H1 (cell line): ENCODE measurements at regions not wholly inside any gene's neighbourhood (a gene's known extent, or its start where the extent isn't known, plus 50 kb on each side); places are given as distances from the start of the nearest gene placed in this dataset.

Experiments used
- CTCF ChIA-PET: fragments of 300-600 bp; sonication (Branson Sonifier 250); formaldehyde crosslinking; loops from one replicate; lab custom pipeline; 2021; ENCODE audit not compliant: partially characterized antibody; lab: Charles Lee
- POLR2A ChIA-PET: fragments of 300-600 bp; sonication (Branson Sonifier 250); formaldehyde crosslinking; loops from one replicate; lab custom pipeline; 2021; ENCODE audit warnings: inconsistent platforms; ENCODE audit not compliant: partially characterized antibody; lab: Charles Lee
- DNase-seq, 2 experiments: peaks; one replicate each; pipeline versions ENCODE4 v3.0.0 to v3.0.0-alpha.2; 2010 to 2022; ENCODE audit warnings: low spot score in 2 of 2, low read depth in 1 of 2, mixed read lengths in 1 of 2
- FAIRE-seq: peaks from 2 replicates; lab custom pipeline; 2011; peaks lifted over from hg19 to GRCh38; lab: Jason Lieb, UNC
- H2AFZ ChIP-seq: 2 replicates; pipeline ENCODE4 v1.8.1; 2012; ENCODE audit warnings: low read length, inconsistent platforms
- H2AK5ac ChIP-seq: 2 replicates; pipeline ENCODE4 v1.6.1; 2013; ENCODE audit warnings: low read depth, low read length
- H2BK120ac ChIP-seq: replicated peaks from 2 replicates; pipeline ENCODE3; 2013; ENCODE audit warnings: low read depth, low read length, inconsistent platforms
- H2BK12ac ChIP-seq: 2 replicates; pipeline ENCODE4 v1.6.1; 2013; ENCODE audit warnings: low read depth, low read length
- H2BK15ac ChIP-seq: 2 replicates; pipeline ENCODE4 v1.6.1; 2013; ENCODE audit warnings: low read length
- H2BK20ac ChIP-seq: 2 replicates; pipeline ENCODE4 v1.6.1; 2013; ENCODE audit warnings: low read length
- H2BK5ac ChIP-seq: 2 replicates; pipeline ENCODE4 v1.6.1; 2013; ENCODE audit warnings: low read depth, low read length
- H3K14ac ChIP-seq: 2 replicates; pipeline ENCODE4 v1.6.1; 2013; ENCODE audit warnings: inconsistent platforms; ENCODE audit not compliant: insufficient read length
- H3K18ac ChIP-seq: 2 replicates; pipeline ENCODE4 v1.6.1; 2013; ENCODE audit warnings: low read length; ENCODE audit errors: extremely low read depth
- H3K23ac ChIP-seq: 2 replicates; pipeline ENCODE4 v1.6.1; 2013; ENCODE audit warnings: inconsistent platforms; ENCODE audit not compliant: insufficient read length
- H3K23me2 ChIP-seq: 2 replicates; pipeline ENCODE4 v1.6.1; 2013; ENCODE audit warnings: low read depth, low read length
- H3K27ac ChIP-seq: 2 replicates; pipeline ENCODE4 v1.6.1; 2011; ENCODE audit warnings: low read depth, low read length, inconsistent platforms
- H3K27me3 ChIP-seq, 4 experiments: replicated peaks in 1 of 4; 1 replicate in 1 of 4; 2 replicates in 3 of 4; pipeline versions ENCODE4 v1.6.1 to v1.8.1; 2011 to 2013; ENCODE audit warnings: low read length in 3 of 4, mild to moderate bottlenecking in 3 of 4, inconsistent platforms in 2 of 4, mixed read lengths in 2 of 4, moderate library complexity in 1 of 4; ENCODE audit not compliant: control insufficient read depth in 3 of 4, insufficient read depth in 3 of 4; ENCODE audit errors: extremely low read depth in 1 of 4
- H3K36me3 ChIP-seq, 4 experiments: 2 replicates each; pipeline versions ENCODE4 v1.6.1 to v1.8.1; 2011 to 2013; ENCODE audit warnings: mild to moderate bottlenecking in 4 of 4, low read length in 3 of 4, moderate library complexity in 2 of 4, control low read depth in 1 of 4, inconsistent platforms in 1 of 4; ENCODE audit not compliant: insufficient read depth in 4 of 4, control insufficient read depth in 2 of 4
- H3K4ac ChIP-seq: replicated peaks from 2 replicates; pipeline ENCODE3; 2013; ENCODE audit warnings: low read length, low read depth, mixed read lengths, inconsistent platforms; ENCODE audit not compliant: insufficient read length
- H3K4me1 ChIP-seq, 4 experiments: replicated peaks in 1 of 4; 1 replicate in 1 of 4; 2 replicates in 3 of 4; pipeline versions ENCODE4 v1.6.1 to v1.8.1; 2011 to 2013; ENCODE audit warnings: low read length in 3 of 4, inconsistent platforms in 2 of 4, mixed read lengths in 1 of 4; ENCODE audit not compliant: insufficient read depth in 4 of 4, control insufficient read depth in 3 of 4
- H3K4me2 ChIP-seq, 2 experiments: 2 replicates each; pipeline versions ENCODE4 v1.6.1 to v1.8.1; 2011 to 2013; ENCODE audit warnings: low read depth in 2 of 2, low read length in 2 of 2, control low read depth in 1 of 2, inconsistent platforms in 1 of 2, mild to moderate bottlenecking in 1 of 2; ENCODE audit not compliant: insufficient read depth in 1 of 2
- H3K4me3 ChIP-seq, 4 experiments: fragments of 200-600, 300-600 bp in 1 of 4; sonication (generic), shearing (Covaris generic), sonication (Bioruptor Twin) in 1 of 4; 2 replicates each; pipeline versions ENCODE4 v1.5.1 to v1.8.1; 2011 to 2016; ENCODE audit warnings: low read length in 4 of 4, low read depth in 3 of 4, control low read depth in 2 of 4, inconsistent platforms in 2 of 4, mild to moderate bottlenecking in 2 of 4, mixed read lengths in 1 of 4, moderate library complexity in 1 of 4; ENCODE audit not compliant: insufficient read depth in 2 of 4; ENCODE audit errors: extremely low read depth in 1 of 4
- H3K56ac ChIP-seq: replicated peaks from 2 replicates; pipeline ENCODE3; 2013; ENCODE audit warnings: low read depth, mild to moderate bottlenecking, mixed read lengths, low read length, inconsistent platforms; ENCODE audit not compliant: insufficient read length
- H3K79me1 ChIP-seq: 2 replicates; pipeline ENCODE4 v1.6.1; 2013; ENCODE audit warnings: low read depth, low read length, control low read depth
- H3K79me2 ChIP-seq, 2 experiments: 2 replicates each; pipeline versions ENCODE4 v1.6.1 to v1.8.1; 2012 to 2013; ENCODE audit warnings: low read length in 2 of 2, mild to moderate bottlenecking in 2 of 2, inconsistent platforms in 1 of 2; ENCODE audit not compliant: insufficient read depth in 2 of 2, control insufficient read depth in 1 of 2
- H3K9ac ChIP-seq, 4 experiments: replicated peaks in 1 of 4; 1 replicate in 1 of 4; 2 replicates in 3 of 4; pipeline versions ENCODE4 v1.6.1 to v1.8.1; 2011 to 2013; ENCODE audit warnings: low read depth in 3 of 4, low read length in 3 of 4, control low read depth in 2 of 4, mild to moderate bottlenecking in 2 of 4, moderate library complexity in 2 of 4, inconsistent platforms in 1 of 4; ENCODE audit errors: extremely low read depth in 1 of 4
- H3K9me3 ChIP-seq, 2 experiments: 2 replicates each; pipeline versions ENCODE4 v1.6.1 to v1.8.1; 2012 to 2013; ENCODE audit warnings: mild to moderate bottlenecking in 2 of 2, moderate library complexity in 2 of 2, control low read depth in 1 of 2, inconsistent platforms in 1 of 2, low read depth in 1 of 2, low read length in 1 of 2, mixed read lengths in 1 of 2; ENCODE audit not compliant: insufficient read depth in 2 of 2
- H4K20me1 ChIP-seq, 2 experiments: replicated peaks in 1 of 2; 2 replicates each; pipeline versions ENCODE3 to v1.8.1; 2011 to 2013; ENCODE audit warnings: inconsistent platforms in 2 of 2, low read length in 2 of 2, mild to moderate bottlenecking in 1 of 2; ENCODE audit not compliant: insufficient read depth in 2 of 2, control insufficient read depth in 1 of 2
- H4K5ac ChIP-seq: 2 replicates; pipeline ENCODE4 v1.6.1; 2013; ENCODE audit warnings: low read length, low read depth, mixed read lengths, inconsistent platforms; ENCODE audit not compliant: insufficient read length
- H4K8ac ChIP-seq: 2 replicates; pipeline ENCODE4 v1.8.0; 2013; ENCODE audit warnings: mild to moderate bottlenecking, moderate library complexity, low read length, inconsistent platforms; ENCODE audit not compliant: insufficient read depth; ENCODE audit errors: extremely low read depth
- H4K91ac ChIP-seq: replicated peaks from 2 replicates; pipeline ENCODE3; 2013; ENCODE audit warnings: low read length, mixed read lengths, inconsistent platforms; ENCODE audit not compliant: insufficient read length
- CTBP2 ChIP-seq: IDR thresholded peaks from 2 replicates; pipeline ENCODE4 v1.7.0; 2011; ENCODE audit warnings: borderline replicate concordance, mild to moderate bottlenecking, moderate library complexity, mixed read lengths, low read length; ENCODE audit not compliant: insufficient read depth, insufficient read length
- E2F6 ChIP-seq: IDR thresholded peaks from 2 replicates; pipeline ENCODE4 v1.6.1; 2012; ENCODE audit warnings: inconsistent platforms
- EZH2 ChIP-seq: fragments of 200-600 bp; sonication (generic); IDR thresholded peaks from 2 replicates; pipeline ENCODE4 v1.7.1; 2012; ENCODE audit warnings: low read depth, mild to moderate bottlenecking, moderate library complexity, low read length, inconsistent platforms; ENCODE audit not compliant: severe bottlenecking
- HDAC2 ChIP-seq, 2 experiments: fragments of 300-600 bp in 1 of 2; sonication (generic) in 1 of 2; IDR thresholded peaks; 2 replicates each; pipeline ENCODE4 v1.6.1; 2011 to 2012; ENCODE audit warnings: low read depth in 2 of 2, low read length in 2 of 2, mild to moderate bottlenecking in 2 of 2, moderate library complexity in 2 of 2, borderline replicate concordance in 1 of 2, inconsistent platforms in 1 of 2
- HDAC6 ChIP-seq: IDR thresholded peaks from one replicate; pipeline ENCODE4 v1.7.1; 2012; ENCODE audit warnings: low read depth, mild to moderate bottlenecking, inconsistent platforms, low read length, moderate library complexity
- JUN ChIP-seq: IDR thresholded peaks from 2 replicates; pipeline ENCODE4 v1.6.1; 2011; ENCODE audit warnings: low read depth, mild to moderate bottlenecking, improper control_type of control experiment, low read length
- POU5F1 ChIP-seq: IDR thresholded peaks from 2 replicates; pipeline ENCODE4 v1.6.1; 2011; ENCODE audit warnings: low read depth, mild to moderate bottlenecking, low read length, moderate library complexity
- SIRT6 ChIP-seq: IDR thresholded peaks from one replicate; pipeline ENCODE4 v1.7.1; 2012; ENCODE audit warnings: low read length, inconsistent platforms
- SP2 ChIP-seq: IDR thresholded peaks from 2 replicates; pipeline ENCODE4 v1.6.1; 2012; ENCODE audit warnings: mild to moderate bottlenecking, low read length, inconsistent platforms
- TBP ChIP-seq: IDR thresholded peaks from 2 replicates; pipeline ENCODE4 v1.6.1; 2011; ENCODE audit warnings: low read depth, low read length, improper control_type of control experiment
- ZNF274 ChIP-seq: IDR thresholded peaks from 2 replicates; pipeline ENCODE4 v1.7.0; 2012; ENCODE audit warnings: low read length, borderline replicate concordance; ENCODE audit errors: extremely low read depth
- WGBS, 2 experiments: shearing (Covaris generic) in 1 of 2; methylation state at CpG; one replicate each; pipeline versions ENCODE4 v1.1.6 to v1.1.7; 2013 to 2015; ENCODE audit warnings: low lambda C conversion rate in 2 of 2, mixed read lengths in 2 of 2, inconsistent platforms in 1 of 2, low coverage in 1 of 2, missing lambda C conversion rate in 1 of 2; ENCODE audit not compliant: insufficient replicate concordance in 2 of 2, insufficient coverage in 1 of 2, insufficient read length in 1 of 2; ENCODE audit errors: extremely low coverage in 1 of 2, missing lambda C conversion rate in 1 of 2; 5-methylcytosine and 5-hydroxymethylcytosine counted together

DNA sequence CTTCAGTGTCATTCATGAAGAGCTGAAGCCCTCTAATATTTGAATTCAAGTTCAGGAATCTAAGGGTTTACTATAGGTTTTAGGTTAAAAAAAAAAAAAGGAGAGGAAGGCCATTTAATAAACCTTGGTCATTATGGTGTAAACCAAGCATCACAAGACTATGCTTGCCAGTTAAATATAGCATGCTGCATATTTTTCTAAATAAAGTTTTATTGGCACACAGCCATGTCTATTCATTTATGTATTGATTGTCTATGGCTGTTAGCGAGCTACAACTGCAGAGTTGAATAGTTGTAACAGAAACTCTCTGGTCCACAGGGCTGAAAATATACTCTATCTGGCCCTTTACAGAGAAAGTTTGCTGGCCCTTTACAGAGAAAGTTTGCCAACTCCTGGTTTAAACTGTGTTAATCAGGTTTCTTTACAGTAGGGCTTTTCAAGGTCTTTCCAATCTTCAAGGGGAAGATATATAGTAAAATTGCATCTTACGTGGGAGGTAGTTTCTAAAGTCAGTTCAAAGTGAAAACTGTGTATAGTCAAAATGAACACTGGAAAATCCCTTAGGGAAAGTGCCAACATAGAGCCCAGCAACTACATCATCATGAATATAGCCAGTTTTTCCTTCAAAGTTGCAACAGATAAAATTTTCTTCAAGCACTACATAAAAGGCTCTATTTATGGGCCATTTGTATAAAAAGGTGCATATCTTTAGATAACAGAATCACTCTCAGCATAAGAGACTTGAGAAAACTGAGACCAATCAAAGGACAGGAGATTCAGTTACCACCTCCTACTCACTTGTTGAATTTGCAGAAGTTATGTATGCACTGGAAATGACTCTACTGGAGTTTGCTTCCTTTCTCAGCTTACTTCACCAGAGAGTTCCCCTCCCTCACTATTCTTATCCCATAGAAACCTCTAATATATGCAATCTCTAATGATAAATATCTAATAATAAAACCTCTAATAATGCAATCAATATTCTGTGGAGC, 49.7 kb upstream of the FRMD4B start:
- no peak overlapping the region for H2BK5ac ChIP-seq
- TF ChIP-seq HDAC2 (IDR thresholded peaks at IDR 0.05; ENCODE audit: borderline replicate concordance in 1 of 2, low read depth in 2 of 2, low read length in 2 of 2), result no peak
- no peak for TF ChIP-seq SP2
- TF ChIP-seq EZH2, result no peak
- TF ChIP-seq POU5F1, result no peak
- TF ChIP-seq TBP, result no peak
- TF ChIP-seq JUN, result no peak
- no peak for TF ChIP-seq CTBP2
- TF ChIP-seq ZNF274, result no peak
- no peak for TF ChIP-seq E2F6
- TF ChIP-seq HDAC6, result no peak
- no peak for TF ChIP-seq SIRT6

More for the DNA sequence above, 49.7 kb upstream of the FRMD4B start:
- H3K18ac ChIP-seq, result no peak overlapping the region
- H3K27ac ChIP-seq, result no peak overlapping the region
- H3K14ac ChIP-seq, result no peak overlapping the region
- whole genome bisulfite sequencing, 2 experiments, result 90% methylated on average over 2 of the region's 2 CpGs; no CpG with 5 or more reads in 1 of the 2 experiments
- no peak overlapping the region for H2BK12ac ChIP-seq
- H3K4me3 ChIP-seq, result no peak overlapping the region
- no peak overlapping the region for H2BK15ac ChIP-seq
- H3K27me3 ChIP-seq, result peaks cover 0 to 1% (median 0%) of the 10 kb centered on the region in 4 experiments; a peak in 1 of 7 replicates
- H4K20me1 ChIP-seq, result peaks cover 0 to 2% of the 10 kb centered on the region in 2 experiments
- DNase-seq (no peak), FAIRE-seq (no peak)
- no peak overlapping the region for H3K9ac ChIP-seq
- H3K36me3 ChIP-seq, result no peaks in the 10 kb centered on the region
- no peaks in the 10 kb centered on the region for H3K9me3 ChIP-seq
- no peak overlapping the region for H4K8ac ChIP-seq
- H3K56ac ChIP-seq, result no peak overlapping the region
- H3K4me1 ChIP-seq, result 0 out of 7 replicates have a peak, but pooled peaks cover 0 to 2% (median 0%) of the 10 kb centered on the region in 4 experiments
- CTCF ChIA-PET, result no interaction called here
- H2BK20ac ChIP-seq, result no peak overlapping the region
- H3K23me2 ChIP-seq, result no peaks in the 10 kb centered on the region; the same call in 1 of the 2 replicates
- H3K4me2 ChIP-seq, result no peak overlapping the region
- H2AK5ac ChIP-seq, result no peak overlapping the region
- H3K4ac ChIP-seq, result no peak overlapping the region
- H3K23ac ChIP-seq, result no peak overlapping the region
- no peak overlapping the region for H2AFZ ChIP-seq
- POLR2A ChIA-PET, result interaction anchor here (0.6 kb wide), 1 partner anchor 37 kb away, joined by 3 read pairs; no protein-coding TSS in a partner anchor
- H3K79me1 ChIP-seq, result no peaks in the 10 kb centered on the region; the same call in 1 of the 2 replicates
- H4K91ac ChIP-seq, result no peak overlapping the region
- H3K79me2 ChIP-seq, result no peaks in the 10 kb centered on the region
- no peak overlapping the region for H2BK120ac ChIP-seq
- no peak overlapping the region for H4K5ac ChIP-seq
